K562 (cell line): ENCODE measurements at regions not wholly inside any gene's neighbourhood (a gene's known extent, or its start where the extent isn't known, plus 50 kb on each side); places are given as distances from the start of the nearest gene placed in this dataset.

Source experiments
- ATAC-seq: fragments of 200-7000 bp; cut with Tn5 transposase; 3 replicates; pipeline ENCODE4 v1.9.1; 2020; ENCODE audit warnings: moderate library complexity
- BruUV-seq: library from RNA; stranded (reverse); fragments of 400-500 nt; replicated peaks from 2 replicates; lab custom pipeline; 2021; lab: Mats Ljungman, UMichigan
- CTCF ChIA-PET: fragments of 300-600 bp; formaldehyde crosslinking; extraction: SDS; loops from one replicate; lab custom pipeline; 2021; ENCODE audit warnings: low intra/inter-chr PET ratio; lab: Yijun Ruan, JAX
- POLR2A ChIA-PET: fragments of 300-600, 350-650 bp; sonication (Branson Sonifier 250); formaldehyde crosslinking; extraction: SDS; loops from one replicate; lab custom pipeline; 2021; ENCODE audit warnings: antibody characterized with exemption, inconsistent platforms; lab: Yijun Ruan, JAX
- DNase-seq, 4 experiments: peaks; one replicate each; pipeline versions ENCODE4 v3.0.0 to v3.0.0-alpha.2; 2011 to 2018; ENCODE audit warnings: low spot score in 3 of 4, mixed read lengths in 3 of 4; ENCODE audit errors: extremely low read depth in 1 of 4
- FAIRE-seq: peaks from 2 replicates; lab custom pipeline; 2011; peaks lifted over from hg19 to GRCh38; lab: Jason Lieb, UNC
- H2AFZ ChIP-seq: 2 replicates; pipeline ENCODE4 v1.6.0; 2011; ENCODE audit warnings: low read depth, low read length, control low read depth, inconsistent platforms
- H3K27ac ChIP-seq: fragments of 200-600 bp; 3 replicates; pipeline ENCODE4 v1.8.0; 2011; ENCODE audit warnings: low read depth, mild to moderate bottlenecking, control low read depth, inconsistent platforms, low read length, moderate library complexity, mixed read lengths; ENCODE audit errors: extremely low read depth
- H3K27me3 ChIP-seq, 2 experiments: fragments of 300-600 bp in 1 of 2; 2 replicates in 1 of 2; 3 replicates in 1 of 2; pipeline versions ENCODE4 v1.6.0 to v1.8.0; 2011; ENCODE audit warnings: inconsistent platforms in 2 of 2, low read length in 2 of 2, mild to moderate bottlenecking in 1 of 2, mixed read lengths in 1 of 2, moderate library complexity in 1 of 2; ENCODE audit not compliant: control insufficient read depth in 2 of 2, insufficient read depth in 2 of 2
- H3K36me3 ChIP-seq: fragments of 300-600 bp; 3 replicates; pipeline ENCODE4 v1.8.0; 2011; ENCODE audit warnings: mild to moderate bottlenecking, low read length, inconsistent platforms; ENCODE audit not compliant: control insufficient read depth, insufficient read depth
- H3K4me1 ChIP-seq, 2 experiments: fragments of 200-600 bp in 1 of 2; replicated peaks in 1 of 2; 2 replicates in 1 of 2; 3 replicates in 1 of 2; pipeline versions ENCODE4 v1.5.1 to v1.8.0; 2011; ENCODE audit warnings: inconsistent platforms in 2 of 2, low read length in 2 of 2, mild to moderate bottlenecking in 1 of 2, mixed read lengths in 1 of 2, moderate library complexity in 1 of 2; ENCODE audit not compliant: control insufficient read depth in 2 of 2, insufficient read depth in 2 of 2
- H3K4me2 ChIP-seq: 2 replicates; pipeline ENCODE4 v1.6.1; 2011; ENCODE audit warnings: low read length, control low read depth, inconsistent platforms, mixed read lengths; ENCODE audit not compliant: insufficient read depth
- H3K4me3 ChIP-seq: fragments of 200-600 bp; sonication (generic), shearing (Covaris generic); 2 replicates; pipeline ENCODE4 v1.5.1; 2016; ENCODE audit warnings: control low read depth, inconsistent platforms
- H3K79me2 ChIP-seq: fragments of 200-600 bp; 3 replicates; pipeline ENCODE4 v1.8.0; 2011; ENCODE audit warnings: low read length, inconsistent platforms; ENCODE audit not compliant: control insufficient read depth, insufficient read depth
- H3K9ac ChIP-seq, 2 experiments: 2 replicates each; pipeline versions ENCODE4 v1.6.0 to v1.6.1; 2011; ENCODE audit warnings: low read depth in 2 of 2, low read length in 2 of 2, control low read depth in 1 of 2, inconsistent platforms in 1 of 2, mild to moderate bottlenecking in 1 of 2, mixed read lengths in 1 of 2; ENCODE audit not compliant: insufficient read depth in 1 of 2
- H3K9me1 ChIP-seq: one replicate; pipeline ENCODE4 v1.6.0; 2011; ENCODE audit warnings: inconsistent platforms, mild to moderate bottlenecking, low read length, moderate library complexity; ENCODE audit not compliant: control insufficient read depth, insufficient read depth
- H3K9me3 ChIP-seq: replicated peaks from 2 replicates; pipeline ENCODE4 v1.5.1; 2011; ENCODE audit warnings: low read depth, low read length, inconsistent platforms; ENCODE audit not compliant: control insufficient read depth, insufficient read depth
- H4K20me1 ChIP-seq: replicated peaks from 2 replicates; pipeline ENCODE4 v1.6.1; 2011; ENCODE audit warnings: low read length, inconsistent platforms, mixed read lengths; ENCODE audit not compliant: control insufficient read depth, insufficient read depth
- CAMTA2 ChIP-seq: fragments of 250-450 bp; sonication (Bioruptor Pico); conservative IDR thresholded peaks from 2 replicates; pipeline ENCODE4 v1.5.1; 2022
- CBFB ChIP-seq: sonication (generic); formaldehyde crosslinking; IDR thresholded peaks from 2 replicates; pipeline ENCODE4 v1.4.0; 2020; ENCODE audit warnings: mild to moderate bottlenecking, missing genetic modification reagents
- CUX1 ChIP-seq: fragments of 200-800 bp; sonication (Bioruptor generic); IDR thresholded peaks from 2 replicates; pipeline ENCODE4 v1.6.1; 2016; ENCODE audit warnings: missing genetic modification characterization, missing compliant biosample characterization
- HIVEP1 ChIP-seq: fragments of 250-450 bp; sonication (Bioruptor Pico); IDR thresholded peaks from 2 replicates; pipeline ENCODE4 v1.4.0; 2020; ENCODE audit warnings: mild to moderate bottlenecking
- HMG20A ChIP-seq: fragments of 450-650 bp; formaldehyde crosslinking; conservative IDR thresholded peaks from 2 replicates; pipeline ENCODE4 v1.4.0; 2020; ENCODE audit warnings: mild to moderate bottlenecking, mixed read lengths
- HOMEZ ChIP-seq: fragments of 250-450 bp; sonication (Bioruptor Pico); IDR thresholded peaks from 2 replicates; pipeline ENCODE4 v1.4.0; 2020; ENCODE audit warnings: mild to moderate bottlenecking, moderate library complexity
- MBD2 ChIP-seq: sonication (generic); IDR thresholded peaks from 2 replicates; pipeline ENCODE4 v1.6.1; 2016; ENCODE audit warnings: low read depth, borderline replicate concordance
- MCM2 ChIP-seq: fragments of 450-650 bp; IDR thresholded peaks from 2 replicates; pipeline ENCODE4 v1.6.1; 2017; ENCODE audit warnings: low read depth, mild to moderate bottlenecking
- NCOA4 ChIP-seq: fragments of 450-650 bp; IDR thresholded peaks from 2 replicates; pipeline ENCODE4 v1.6.1; 2018; ENCODE audit warnings: mild to moderate bottlenecking; ENCODE audit not compliant: partially characterized antibody
- NCOA6 ChIP-seq: fragments of 450-650 bp; IDR thresholded peaks from 2 replicates; pipeline ENCODE4 v1.6.1; 2017; ENCODE audit warnings: mild to moderate bottlenecking
- PTBP1 ChIP-seq: fragments of 200-400 bp; formaldehyde crosslinking; IDR thresholded peaks from 2 replicates; pipeline ENCODE4 v1.6.1; 2017; ENCODE audit warnings: low read depth, low read length
- PTRF ChIP-seq: fragments of 450-650 bp; IDR thresholded peaks from 2 replicates; pipeline ENCODE4 v1.6.1; 2016; ENCODE audit warnings: mild to moderate bottlenecking, missing genetic modification characterization, missing compliant biosample characterization
- PURB ChIP-seq: sonication (generic); formaldehyde crosslinking; IDR thresholded peaks from 2 replicates; pipeline ENCODE4 v1.9.0; 2021; ENCODE audit warnings: low read depth, mild to moderate bottlenecking, missing genetic modification reagents
- SFPQ ChIP-seq: fragments of 200-400 bp; formaldehyde crosslinking; IDR thresholded peaks from 2 replicates; pipeline ENCODE4 v1.6.1; 2017; ENCODE audit warnings: mild to moderate bottlenecking, low read depth, low read length, moderate library complexity
- SMARCA4 ChIP-seq: fragments of 450-650 bp; IDR thresholded peaks from 2 replicates; pipeline ENCODE4 v1.6.1; 2016
- SNIP1 ChIP-seq: fragments of 450-650 bp; IDR thresholded peaks from 2 replicates; pipeline ENCODE4 v1.7.1; 2017; ENCODE audit warnings: low read depth, mild to moderate bottlenecking
- ZFP1 ChIP-seq: fragments of 450-650 bp; formaldehyde crosslinking; IDR thresholded peaks from 2 replicates; pipeline ENCODE4 v1.4.0; 2020; ENCODE audit warnings: mild to moderate bottlenecking, mixed read lengths
- ZNF23 ChIP-seq: fragments of 250-450 bp; sonication (Bioruptor Pico); IDR thresholded peaks from 2 replicates; pipeline ENCODE4 v1.4.0; 2020; ENCODE audit warnings: mild to moderate bottlenecking
- ZNF24 ChIP-seq: fragments of 450-650 bp; IDR thresholded peaks from 2 replicates; pipeline ENCODE4 v1.6.1; 2016
- WGBS: fragments of 100-300 bp; shearing (Covaris generic); methylation state at CpG from one replicate; pipeline ENCODE4 v1.1.6; 2016; ENCODE audit warnings: low coverage, mixed read lengths; ENCODE audit not compliant: insufficient coverage; ENCODE audit errors: missing lambda C conversion rate; 5-methylcytosine and 5-hydroxymethylcytosine counted together
- in situ Hi-C: fragments of 300-500 bp; cut with MboI; formaldehyde crosslinking; loops from 4 replicates; pipeline ENCODE4 v1.15.0; 2018; ENCODE audit warnings: inconsistent platforms, mixed read lengths
- intact Hi-C: fragments of 100-400 bp; cut with micrococcal nuclease; formaldehyde crosslinking; loops from 2 replicates; pipeline ENCODE4 v1.14.2; 2022

- CTCF ChIA-PET: no interaction called here
- H3K4me1 ChIP-seq: no peaks in the 10 kb centered on the region
- in situ Hi-C loops: no loop called here
- no peaks in the 10 kb centered on the region for H3K9me1 ChIP-seq
- H3K79me2 ChIP-seq: no peaks in the 10 kb centered on the region
- no peak overlapping the region for H3K9ac ChIP-seq
- POLR2A ChIA-PET: no interaction called here
- no peak overlapping the region for H3K4me2 ChIP-seq
- H3K36me3 ChIP-seq: no peaks in the 10 kb centered on the region
- H3K27ac ChIP-seq: no peak overlapping the region
- BruUV-seq: no TSS peak
- intact Hi-C loops: no loop called here
- DNase-seq (no peak), FAIRE-seq (no peak), ATAC-seq (no peak)
- no peaks in the 10 kb centered on the region for H4K20me1 ChIP-seq
- H3K9me3 ChIP-seq: no peaks in the 10 kb centered on the region
- WGBS: 0% methylated on average over 1 of the region's 1 CpG
- no peaks in the 10 kb centered on the region for H3K27me3 ChIP-seq
- H3K4me3 ChIP-seq: no peak overlapping the region
- no peak overlapping the region for H2AFZ ChIP-seq
- no peak for TF ChIP-seq PTBP1
- no peak for TF ChIP-seq MBD2
- TF ChIP-seq CBFB (CRISPR knock-in tag): no peak
- TF ChIP-seq ZNF24: no peak
- TF ChIP-seq SMARCA4: no peak
- no peak for TF ChIP-seq CUX1
- no peak for TF ChIP-seq PTRF
- no peak for TF ChIP-seq SFPQ
- TF ChIP-seq ZFP1 (CRISPR knock-in tag): no peak
- TF ChIP-seq NCOA4: no peak
- no peak for TF ChIP-seq HOMEZ (CRISPR knock-in tag)
- TF ChIP-seq PURB (CRISPR knock-in tag): no peak
- TF ChIP-seq HIVEP1 (CRISPR knock-in tag): no peak
- TF ChIP-seq NCOA6: no peak
- no peak for TF ChIP-seq CAMTA2 (CRISPR knock-in tag)
- no peak for TF ChIP-seq MCM2
- no peak for TF ChIP-seq HMG20A
- no peak for TF ChIP-seq SNIP1
- no peak for TF ChIP-seq ZNF23 (CRISPR knock-in tag)
Observed at GRCh38 chr2:181153886-181154285, 173.5 kb downstream of the UBE2E3 start.
